HepG2 (cell line): ENCODE measurements at regions not wholly inside any gene's neighbourhood (a gene's known extent, or its start where the extent isn't known, plus 50 kb on each side); places are given as distances from the start of the nearest gene placed in this dataset.
"Not testable (repeated sequence)": the region's sequence is repeated elsewhere in the genome, so short reads cannot be mapped to it uniquely, and the experiment has no call there.

Experiments
- ATAC-seq: fragments of 200-7000 bp; cut with Tn5 transposase; 3 replicates; pipeline ENCODE4 v1.9.1; 2020; ENCODE audit warnings: mild to moderate bottlenecking, moderate library complexity
- BruUV-seq: library from RNA; stranded (reverse); fragments of 400-500 nt; replicated peaks from 2 replicates; lab custom pipeline; 2021; lab: Mats Ljungman, UMichigan
- CTCF ChIA-PET: fragments of 300-600 bp; formaldehyde crosslinking; extraction: SDS; loops from one replicate; lab custom pipeline; 2021; ENCODE audit warnings: low total read pairs, inconsistent platforms, low intra/inter-chr PET ratio; lab: Yijun Ruan, JAX
- POLR2A ChIA-PET: fragments of 350-600 bp; sonication (Branson Sonifier 250); formaldehyde crosslinking; loops from one replicate; lab custom pipeline; 2020; ENCODE audit warnings: antibody characterized with exemption, inconsistent platforms; lab: Yijun Ruan, JAX
- DNase-seq: peaks from one replicate; pipeline ENCODE4 v3.0.0-alpha.2; 2015; ENCODE audit warnings: low spot score
- FAIRE-seq: peaks from 3 replicates; lab custom pipeline; 2011; peaks lifted over from hg19 to GRCh38; lab: Jason Lieb, UNC
- H2AFZ ChIP-seq: one replicate; pipeline ENCODE4 v1.6.1; 2011; ENCODE audit warnings: low read length, inconsistent platforms
- H3K27ac ChIP-seq: fragments of 300-600 bp; 3 replicates; pipeline ENCODE4 v1.8.0; 2011; ENCODE audit warnings: mixed run types, mild to moderate bottlenecking, mixed read lengths, low read length, inconsistent platforms; ENCODE audit not compliant: insufficient read depth; ENCODE audit errors: extremely low read length
- H3K27me3 ChIP-seq, 2 experiments: fragments of 200-600 bp in 1 of 2; 2 replicates in 1 of 2; 3 replicates in 1 of 2; pipeline versions ENCODE4 v1.6.0 to v1.8.0; 2011; ENCODE audit warnings: low read length in 2 of 2, mild to moderate bottlenecking in 2 of 2, moderate library complexity in 2 of 2, inconsistent platforms in 1 of 2; ENCODE audit not compliant: insufficient read depth in 2 of 2, control insufficient read depth in 1 of 2
- H3K36me3 ChIP-seq, 2 experiments: fragments of 200-600 bp in 1 of 2; replicated peaks in 1 of 2; 2 replicates in 1 of 2; 3 replicates in 1 of 2; pipeline versions ENCODE4 v1.5.1 to v1.8.0; 2011; ENCODE audit warnings: low read length in 2 of 2, inconsistent platforms in 1 of 2; ENCODE audit not compliant: insufficient read depth in 2 of 2, control insufficient read depth in 1 of 2
- H3K4me1 ChIP-seq: 2 replicates; pipeline ENCODE4 v1.5.1; 2012; ENCODE audit warnings: low read length, inconsistent platforms; ENCODE audit not compliant: insufficient read depth
- H3K4me2 ChIP-seq: 2 replicates; pipeline ENCODE4 v1.6.0; 2011; ENCODE audit warnings: low read depth, low read length, inconsistent platforms
- H3K4me3 ChIP-seq, 3 experiments: fragments of 200-600 bp in 1 of 3; sonication (generic), shearing (Covaris generic) in 1 of 3; replicated peaks in 1 of 3; 2 replicates each; pipeline ENCODE4 v1.5.1; 2011 to 2016; ENCODE audit warnings: low read length in 3 of 3, inconsistent platforms in 2 of 3, low read depth in 2 of 3, mild to moderate bottlenecking in 2 of 3, control low read depth in 1 of 3, mixed read lengths in 1 of 3; ENCODE audit not compliant: insufficient read depth in 1 of 3
- H3K79me2 ChIP-seq: one replicate; pipeline ENCODE4 v1.6.1; 2011; ENCODE audit warnings: low read length, inconsistent platforms; ENCODE audit not compliant: insufficient read depth
- H3K9ac ChIP-seq: 2 replicates; pipeline ENCODE4 v1.6.0; 2011; ENCODE audit warnings: mild to moderate bottlenecking, low read depth, low read length, inconsistent platforms; ENCODE audit not compliant: insufficient read depth
- H3K9me3 ChIP-seq: 2 replicates; pipeline ENCODE4 v1.5.1; 2012; ENCODE audit warnings: mild to moderate bottlenecking, low read length
- H4K20me1 ChIP-seq: 2 replicates; pipeline ENCODE4 v1.6.0; 2011; ENCODE audit warnings: inconsistent platforms, mild to moderate bottlenecking, low read length, moderate library complexity; ENCODE audit not compliant: insufficient read depth
- FOXK2 ChIP-seq: fragments of 450-650 bp; IDR thresholded peaks from 2 replicates; pipeline ENCODE4 v1.6.1; 2016
- HNF4A ChIP-seq: sonication (generic); formaldehyde crosslinking; IDR thresholded peaks from 2 replicates; pipeline ENCODE4 v1.4.0; 2020; ENCODE audit warnings: missing genetic modification reagents
- NFE2 ChIP-seq: sonication (generic); formaldehyde crosslinking; IDR thresholded peaks from 2 replicates; pipeline ENCODE4 v1.4.0; 2020; ENCODE audit warnings: missing genetic modification reagents
- ZNF687 ChIP-seq: sonication (generic); formaldehyde crosslinking; IDR thresholded peaks from 2 replicates; pipeline ENCODE4 v1.5.1; 2020; ENCODE audit warnings: mild to moderate bottlenecking, missing genetic modification reagents, moderate library complexity
- ZNF891 ChIP-seq: sonication (generic); formaldehyde crosslinking; IDR thresholded peaks from 2 replicates; pipeline ENCODE4 v1.5.0; 2020; ENCODE audit warnings: mild to moderate bottlenecking, missing genetic modification reagents
- ZSCAN9 ChIP-seq: IDR thresholded peaks from 2 replicates; pipeline ENCODE4 v1.6.1; 2016; ENCODE audit warnings: borderline replicate concordance
- WGBS: methylation state at CpG from one replicate; pipeline ENCODE4 v1.1.6; 2017; ENCODE audit warnings: low lambda C conversion rate; 5-methylcytosine and 5-hydroxymethylcytosine counted together
- in situ Hi-C: cut with HindIII; loops from 2 replicates; pipeline ENCODE4 v1.10.0; 2017; ENCODE audit warnings: low pct_unique_long_range_greater_than_20kb; ENCODE audit not compliant: extremely low pct_ligation_motif_present
- intact Hi-C: fragments of 100-400 bp; cut with micrococcal nuclease; formaldehyde crosslinking; loops from one replicate; pipeline ENCODE4 v1.10.0; 2022; ENCODE audit not compliant: unreplicated experiment
- TF ChIP-seq, protein P1 (sequence below): conservative IDR thresholded peaks from 2 replicates; pipeline ENCODE4 v1.6.1; 2018; ENCODE audit warnings: missing genetic modification reagents

- H3K9ac ChIP-seq, CTCF ChIA-PET, H3K27ac ChIP-seq, H3K9me3 ChIP-seq, H2AFZ ChIP-seq, intact Hi-C loops, ATAC-seq, FAIRE-seq, in situ Hi-C loops, H3K79me2 ChIP-seq, H4K20me1 ChIP-seq, BruUV-seq, DNase-seq, H3K4me1 ChIP-seq, H3K4me2 ChIP-seq, H3K36me3 ChIP-seq, POLR2A ChIA-PET, H3K4me3 ChIP-seq: not testable (repeated sequence)
- 5% methylated on average over 5 of the region's 5 CpGs for WGBS
- peaks cover 0 to 14% of the 10 kb centered on the region in 2 experiments; a peak in 1 of 5 replicates for H3K27me3 ChIP-seq
These were observed 79.6 kb upstream of the CACUL1 start for GRCh38 chr10:118834370-118834769.

- Histone ChIP-seq H3K4me1 (peaks cover 10% of the 10 kb centered on the region; the same call in 1 of the 2 replicates), H3K4me2 (no peak overlapping the region), H3K4me3 (no peak overlapping the region)
These were observed 81.0 kb upstream of the CACUL1 start for GRCh38 chr10:118835682-118836326.

More at GRCh38 chr10:118835682-118836326, 81.0 kb upstream of the CACUL1 start:
- no peaks in the 10 kb centered on the region for H3K79me2 ChIP-seq
- H3K36me3 ChIP-seq: no peaks in the 10 kb centered on the region
- intact Hi-C loops: no loop called here
- FAIRE-seq: no peak
- no peak for ATAC-seq
- no peak for TF ChIP-seq HNF4A (CRISPR knock-in tag)
- TF ChIP-seq, protein P1, sequence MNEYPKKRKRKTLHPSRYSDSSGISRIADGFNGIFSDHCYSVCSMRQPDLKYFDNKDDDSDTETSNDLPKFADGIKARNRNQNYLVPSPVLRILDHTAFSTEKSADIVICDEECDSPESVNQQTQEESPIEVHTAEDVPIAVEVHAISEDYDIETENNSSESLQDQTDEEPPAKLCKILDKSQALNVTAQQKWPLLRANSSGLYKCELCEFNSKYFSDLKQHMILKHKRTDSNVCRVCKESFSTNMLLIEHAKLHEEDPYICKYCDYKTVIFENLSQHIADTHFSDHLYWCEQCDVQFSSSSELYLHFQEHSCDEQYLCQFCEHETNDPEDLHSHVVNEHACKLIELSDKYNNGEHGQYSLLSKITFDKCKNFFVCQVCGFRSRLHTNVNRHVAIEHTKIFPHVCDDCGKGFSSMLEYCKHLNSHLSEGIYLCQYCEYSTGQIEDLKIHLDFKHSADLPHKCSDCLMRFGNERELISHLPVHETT (CRISPR knock-in tag): no peak
- TF ChIP-seq ZNF687 (CRISPR knock-in tag): no peak
- TF ChIP-seq ZNF891: no peak
- TF ChIP-seq ZSCAN9 (CRISPR knock-in tag): no peak
- TF ChIP-seq NFE2 (CRISPR knock-in tag): no peak
- TF ChIP-seq FOXK2: no peak
- TF ChIP-seq, all 625 proteins: peak for 0
- H3K9ac ChIP-seq: no peak overlapping the region
- 16% methylated on average over 3 of the region's 3 CpGs for WGBS
- no peaks in the 10 kb centered on the region for H3K9me3 ChIP-seq
- BruUV-seq: no TSS peak
- H4K20me1 ChIP-seq: no peaks in the 10 kb centered on the region
- in situ Hi-C loops: no loop called here
- H3K27ac ChIP-seq: no peak overlapping the region
- H3K27me3 ChIP-seq: peaks cover under 1 to 16% of the 10 kb centered on the region in 2 experiments; a peak in 2 of 5 replicates
- no peak overlapping the region for H2AFZ ChIP-seq
- ChIA-PET CTCF (no interaction called here), POLR2A (no interaction called here)
- DNase-seq: no peak
